Prostate gland (tissue), 2 donors: ENCODE measurements at regions not wholly inside any gene's neighbourhood (a gene's known extent, or its start where the extent isn't known, plus 50 kb on each side); places are given as distances from the start of the nearest gene placed in this dataset.

ENCODE experiments used
- DNase-seq: peaks from one replicate; pipeline ENCODE4 v3.0.0-alpha.2; 2019; ENCODE audit warnings: low spot score
- H3K27ac ChIP-seq, 2 donors: fragments of 200-600 bp; sonication (generic); 2 replicates each; pipeline ENCODE4 v1.5.1; 2017 to 2019
- H3K27me3 ChIP-seq: fragments of 200-600 bp; sonication (generic); replicated peaks from 2 replicates; pipeline ENCODE4 v1.5.1; 2019; ENCODE audit not compliant: insufficient read depth
- H3K36me3 ChIP-seq, 2 donors: fragments of 200-600 bp; sonication (generic); 1 replicate in 1 of 2; 2 replicates in 1 of 2; pipeline versions ENCODE4 v1.5.1 to v1.8.1; 2017 to 2019
- H3K4me1 ChIP-seq: fragments of 200-600 bp; sonication (generic); replicated peaks from 2 replicates; pipeline ENCODE4 v1.5.1; 2019
- H3K4me3 ChIP-seq, 2 donors: fragments of 200-600 bp; sonication (generic); 2 replicates each; pipeline ENCODE4 v1.5.1; 2017 to 2019
- H3K9me3 ChIP-seq: fragments of 200-600 bp; sonication (generic); 2 replicates; pipeline ENCODE4 v1.5.1; 2017
- POLR2A ChIP-seq: fragments of 450-650 bp; IDR thresholded peaks from one replicate; pipeline ENCODE4 v1.6.1; 2016; ENCODE audit warnings: antibody characterized with exemption, mild to moderate bottlenecking
- POLR2AphosphoS5 ChIP-seq: sonication (generic); formaldehyde crosslinking; IDR thresholded peaks from one replicate; pipeline ENCODE4 v1.6.1; 2017; ENCODE audit warnings: antibody characterized with exemption
- WGBS: methylation state at CpG from one replicate; pipeline ENCODE4 v1.1.5; 2018; 5-methylcytosine and 5-hydroxymethylcytosine counted together
- intact Hi-C: fragments of 100-400 bp; cut with DNase I; formaldehyde crosslinking; loops from one replicate; pipeline ENCODE4 v1.14.2; 2022
- TF ChIP-seq, protein P1 (sequence below), 4 experiments: fragments of 200-600 bp in 2 of 4; fragments of 450-650 bp in 2 of 4; sonication (generic) in 2 of 4; IDR thresholded peaks; 1 replicate in 3 of 4; 2 replicates in 1 of 4; pipeline ENCODE4 v1.5.1; 2016 to 2019; ENCODE audit warnings: antibody characterized with exemption in 4 of 4, mild to moderate bottlenecking in 2 of 4, moderate library complexity in 2 of 4

DNA sequence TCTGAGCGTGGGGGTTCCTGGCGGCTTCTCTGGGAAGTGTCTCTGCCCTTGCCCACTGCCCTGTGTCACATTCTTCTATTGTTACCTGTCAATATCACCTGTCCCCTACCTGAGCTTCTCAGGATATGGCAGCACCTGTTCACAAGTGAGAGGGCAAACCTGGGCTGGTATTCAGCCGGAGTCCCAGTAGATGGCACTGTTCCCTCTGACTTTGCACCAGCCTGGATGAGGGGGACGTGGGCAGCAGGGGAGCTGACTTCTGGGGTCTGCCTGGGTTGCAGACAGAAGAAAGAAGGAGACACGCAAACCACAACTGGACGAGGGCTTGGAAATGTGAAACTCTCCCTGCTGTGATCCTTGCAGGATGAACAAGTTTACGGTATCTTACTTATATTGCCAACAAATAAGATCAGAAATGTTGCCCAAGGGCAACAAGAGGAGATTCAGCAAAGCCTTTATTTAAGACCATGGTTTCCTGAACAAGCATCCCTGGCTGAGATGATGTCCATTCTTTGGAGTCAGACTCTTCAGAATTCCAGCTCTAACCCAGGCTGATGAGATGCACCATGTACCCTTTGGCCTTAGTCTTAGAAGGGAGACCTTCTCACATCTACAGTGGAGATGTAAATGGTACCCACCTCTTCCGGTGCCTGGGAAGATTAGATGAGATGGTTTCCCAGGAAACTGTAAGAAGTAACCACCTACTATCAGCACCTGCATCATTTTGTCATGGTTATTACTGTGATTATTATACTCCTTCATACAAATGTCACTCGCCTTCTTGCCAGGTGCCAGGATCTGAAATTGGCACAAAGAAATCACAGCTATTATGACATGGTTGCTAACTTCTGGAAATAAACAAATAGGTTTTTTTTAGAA lies 400.0 kb upstream of the CDH4 start:
- DNase-seq, result no peak
- TF ChIP-seq POLR2AphosphoS5 (no peak), POLR2A (no peak)
- TF ChIP-seq, protein P1, sequence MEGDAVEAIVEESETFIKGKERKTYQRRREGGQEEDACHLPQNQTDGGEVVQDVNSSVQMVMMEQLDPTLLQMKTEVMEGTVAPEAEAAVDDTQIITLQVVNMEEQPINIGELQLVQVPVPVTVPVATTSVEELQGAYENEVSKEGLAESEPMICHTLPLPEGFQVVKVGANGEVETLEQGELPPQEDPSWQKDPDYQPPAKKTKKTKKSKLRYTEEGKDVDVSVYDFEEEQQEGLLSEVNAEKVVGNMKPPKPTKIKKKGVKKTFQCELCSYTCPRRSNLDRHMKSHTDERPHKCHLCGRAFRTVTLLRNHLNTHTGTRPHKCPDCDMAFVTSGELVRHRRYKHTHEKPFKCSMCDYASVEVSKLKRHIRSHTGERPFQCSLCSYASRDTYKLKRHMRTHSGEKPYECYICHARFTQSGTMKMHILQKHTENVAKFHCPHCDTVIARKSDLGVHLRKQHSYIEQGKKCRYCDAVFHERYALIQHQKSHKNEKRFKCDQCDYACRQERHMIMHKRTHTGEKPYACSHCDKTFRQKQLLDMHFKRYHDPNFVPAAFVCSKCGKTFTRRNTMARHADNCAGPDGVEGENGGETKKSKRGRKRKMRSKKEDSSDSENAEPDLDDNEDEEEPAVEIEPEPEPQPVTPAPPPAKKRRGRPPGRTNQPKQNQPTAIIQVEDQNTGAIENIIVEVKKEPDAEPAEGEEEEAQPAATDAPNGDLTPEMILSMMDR (IDR thresholded peaks at IDR 0.05), result peak in 3 of 4 experiments; percentile 17 to 28 (median 19)
- intact Hi-C loops, result no loop called here

DNA sequence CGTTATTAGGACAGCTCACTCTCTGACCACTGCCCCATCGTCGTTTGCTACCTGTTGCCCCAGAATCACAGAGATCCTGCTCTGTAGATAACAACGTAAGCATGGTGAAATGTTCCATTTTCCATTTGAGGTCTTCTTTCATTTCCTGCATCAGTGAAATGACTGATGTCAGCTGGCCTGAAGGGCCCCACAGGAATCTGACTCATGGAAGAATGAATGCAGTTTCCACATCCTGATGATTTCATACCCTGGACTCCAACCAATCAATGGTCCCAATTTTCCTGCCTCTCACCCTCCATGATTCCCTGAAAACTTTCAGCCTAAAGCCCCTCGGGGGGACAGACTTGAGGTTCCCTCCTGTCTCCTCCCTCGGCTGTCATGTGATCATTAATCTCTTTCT lies 394.4 kb upstream of the CDH4 start:
- DNase-seq, result no peak
- H3K9me3 ChIP-seq, result no peaks in the 10 kb centered on the region
- no peak for TF ChIP-seq POLR2AphosphoS5
- no peak for TF ChIP-seq POLR2A
- TF ChIP-seq, protein P1 (IDR thresholded peaks at IDR 0.05), result no peak
- H3K4me1 ChIP-seq, result no peaks in the 10 kb centered on the region
- no peaks in the 10 kb centered on the region for H3K36me3 ChIP-seq
- peaks cover 3% of the 10 kb centered on the region for H3K27me3 ChIP-seq
- WGBS, result 67% methylated on average over 6 of the region's 6 CpGs
- intact Hi-C loops, result no loop called here
- H3K4me3 ChIP-seq, result no peak overlapping the region
- no peak overlapping the region for H3K27ac ChIP-seq

More for the DNA sequence above, 400.0 kb upstream of the CDH4 start:
- Histone ChIP-seq H3K9me3 (no peaks in the 10 kb centered on the region), H3K4me3 (no peak overlapping the region), H3K27ac (no peak overlapping the region), H3K36me3 (no peaks in the 10 kb centered on the region), H3K27me3 (peaks cover 3% of the 10 kb centered on the region), H3K4me1 (no peaks in the 10 kb centered on the region)
- 37% methylated on average over 9 of the region's 9 CpGs for WGBS

DNA sequence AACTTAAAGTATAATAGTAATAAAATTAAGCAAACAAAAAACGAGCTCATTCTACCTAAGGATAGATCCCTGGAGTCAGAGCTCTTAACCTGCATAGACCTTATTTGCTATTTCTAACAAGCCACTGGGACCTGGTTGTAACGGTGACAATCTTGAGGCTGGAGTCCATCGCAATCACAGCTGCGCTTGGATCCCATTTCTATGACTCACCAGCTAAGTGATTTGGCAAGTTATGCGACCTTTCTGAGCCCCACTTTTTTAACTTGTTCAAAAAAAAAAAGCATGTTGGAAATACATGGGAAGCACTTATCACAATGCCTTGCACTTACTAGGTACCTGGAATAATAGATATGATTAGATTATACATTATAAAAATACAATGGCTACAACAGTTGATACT lies 389.5 kb upstream of the CDH4 start:
- H3K4me3 ChIP-seq, result no peak overlapping the region
- H3K4me1 ChIP-seq, result no peaks in the 10 kb centered on the region
- no peak for DNase-seq
- 82% methylated on average over 5 of the region's 5 CpGs for WGBS
- H3K9me3 ChIP-seq, result no peaks in the 10 kb centered on the region
- no peak overlapping the region for H3K27ac ChIP-seq
- no peaks in the 10 kb centered on the region for H3K36me3 ChIP-seq
- H3K27me3 ChIP-seq, result peaks cover 3% of the 10 kb centered on the region
- intact Hi-C loops, result no loop called here
- TF ChIP-seq, protein P1 (IDR thresholded peaks at IDR 0.05), result no peak
- TF ChIP-seq POLR2A (no peak), POLR2AphosphoS5 (no peak)

DNA sequence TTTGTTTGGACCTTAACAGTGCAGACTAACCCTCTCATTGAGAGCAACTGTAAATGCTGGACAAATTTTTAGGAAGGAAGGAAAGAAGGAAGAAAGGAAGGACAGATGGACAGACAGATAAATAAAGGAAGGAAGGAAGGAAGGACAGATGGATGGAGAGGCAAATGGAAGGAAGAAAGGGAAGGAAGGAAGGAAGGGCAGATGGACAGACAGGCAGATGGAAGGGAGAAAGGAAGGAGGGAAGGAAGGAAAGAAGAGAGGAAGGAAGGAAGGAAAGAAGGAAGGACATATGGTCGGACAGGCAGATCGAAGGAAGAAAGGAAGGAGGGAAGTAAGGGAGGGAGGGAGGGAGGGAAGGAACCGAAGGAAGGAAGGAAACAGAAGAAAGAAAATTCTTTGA lies 388.5 kb upstream of the CDH4 start:
- DNase-seq, result no peak
- intact Hi-C loops, result no loop called here
- Histone ChIP-seq H3K27me3 (peaks cover 4% of the 10 kb centered on the region), H3K27ac (no peak overlapping the region), H3K36me3 (no peaks in the 10 kb centered on the region), H3K4me3 (no peak overlapping the region), H3K9me3 (no peaks in the 10 kb centered on the region), H3K4me1 (no peaks in the 10 kb centered on the region)
- TF ChIP-seq POLR2AphosphoS5 (no peak), POLR2A (no peak)
- TF ChIP-seq, protein P1 (IDR thresholded peaks at IDR 0.05), result no peak
- WGBS, result 83% methylated on average over 3 of the region's 3 CpGs

DNA sequence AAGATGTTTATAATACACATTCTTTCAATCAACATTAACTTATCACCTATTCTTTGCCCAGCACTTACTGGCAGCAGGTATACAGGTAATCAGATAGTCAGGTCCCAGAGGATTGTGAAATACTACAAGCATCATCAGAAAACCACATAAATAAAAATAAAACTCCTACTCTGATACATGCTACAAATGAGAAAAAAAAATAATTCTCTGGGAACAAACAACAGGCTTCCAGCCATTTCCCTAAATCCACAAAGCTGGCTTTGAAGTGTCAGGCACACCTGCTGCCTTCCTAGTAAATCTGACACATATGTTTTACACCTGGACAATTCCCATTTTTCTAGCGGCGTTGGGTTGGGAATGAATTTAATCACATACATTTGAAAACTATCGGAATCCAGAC lies 384.5 kb upstream of the CDH4 start:
- Histone ChIP-seq H3K36me3 (no peaks in the 10 kb centered on the region), H3K4me3 (no peak overlapping the region), H3K4me1 (no peaks in the 10 kb centered on the region), H3K9me3 (no peaks in the 10 kb centered on the region), H3K27ac (no peak overlapping the region), H3K27me3 (peaks cover 4% of the 10 kb centered on the region)
- 72% methylated on average over 3 of the region's 3 CpGs for WGBS
- TF ChIP-seq, protein P1 (IDR thresholded peaks at IDR 0.05), result no peak
- no peak for TF ChIP-seq POLR2A
- TF ChIP-seq POLR2AphosphoS5, result no peak
- intact Hi-C loops, result no loop called here
- DNase-seq, result no peak
